PFSK-1 (cell line): ENCODE measurements at regions not wholly inside any gene's neighbourhood (a gene's known extent, or its start where the extent isn't known, plus 50 kb on each side); places are given as distances from the start of the nearest gene placed in this dataset.

Experiments used
- FOXP2 ChIP-seq: optimal IDR thresholded peaks from 2 replicates; pipeline ENCODE3; 2011; ENCODE audit warnings: borderline replicate concordance, control low read depth, inconsistent platforms; ENCODE audit not compliant: insufficient read depth; ENCODE audit errors: extremely low read length, extremely low read depth
- POLR2AphosphoS5 ChIP-seq: IDR thresholded peaks from 2 replicates; pipeline ENCODE4 v1.6.1; 2012; ENCODE audit warnings: low read depth, mild to moderate bottlenecking, control low read depth, low read length, moderate library complexity
- REST ChIP-seq, 2 experiments: IDR thresholded peaks; 2 replicates each; pipeline versions ENCODE4 v1.6.1 to v1.8.0; 2011 to 2012; ENCODE audit warnings: low read depth in 2 of 2, low read length in 2 of 2, control low read depth in 1 of 2, inconsistent platforms in 1 of 2, mild to moderate bottlenecking in 1 of 2, moderate library complexity in 1 of 2; ENCODE audit not compliant: insufficient read depth in 1 of 2
- SIN3A ChIP-seq: IDR thresholded peaks from 2 replicates; pipeline ENCODE4 v1.6.1; 2012; ENCODE audit warnings: mild to moderate bottlenecking, low read length, moderate library complexity, borderline replicate concordance; ENCODE audit not compliant: insufficient read depth
- TAF1 ChIP-seq: IDR thresholded peaks from 2 replicates; pipeline ENCODE4 v1.6.1; 2012; ENCODE audit warnings: low read length, control low read depth, borderline replicate concordance; ENCODE audit not compliant: insufficient read depth

GRCh38 chr5:92777421-92777820 is 803.6 kb downstream of the NR2F1-AS1 start:
- TF ChIP-seq TAF1 = no peak
- no peak for TF ChIP-seq FOXP2
- no peak for TF ChIP-seq POLR2AphosphoS5
- TF ChIP-seq SIN3A = no peak
- TF ChIP-seq REST (IDR thresholded peaks at IDR 0.05; ENCODE audit: insufficient read depth in 1 of 2, low read depth in 2 of 2, low read length in 2 of 2) = no peak

- TF ChIP-seq TAF1 (no peak), SIN3A (no peak), REST (IDR thresholded peaks at IDR 0.05; ENCODE audit: insufficient read depth in 1 of 2, low read depth in 2 of 2, low read length in 2 of 2) (no peak), POLR2AphosphoS5 (no peak), FOXP2 (no peak)
Observed at GRCh38 chr5:92775711-92776615, 805.1 kb downstream of the NR2F1-AS1 start.

GRCh38 chr5:92769978-92770377 is 811.0 kb downstream of the NR2F1-AS1 start:
- TF ChIP-seq POLR2AphosphoS5 = no peak
- TF ChIP-seq SIN3A = no peak
- TF ChIP-seq FOXP2 = no peak
- TF ChIP-seq REST (IDR thresholded peaks at IDR 0.05; ENCODE audit: insufficient read depth in 1 of 2, low read depth in 2 of 2, low read length in 2 of 2) = no peak
- TF ChIP-seq TAF1 = no peak

GRCh38 chr5:92761585-92761984 is 819.4 kb downstream of the NR2F1-AS1 start:
- no peak for TF ChIP-seq POLR2AphosphoS5
- no peak for TF ChIP-seq TAF1
- TF ChIP-seq FOXP2 = no peak
- TF ChIP-seq SIN3A = no peak
- no peak for TF ChIP-seq REST (IDR thresholded peaks at IDR 0.05; ENCODE audit: insufficient read depth in 1 of 2, low read depth in 2 of 2, low read length in 2 of 2)
